DND-41 (cell line): ENCODE measurements at regions not wholly inside any gene's neighbourhood (a gene's known extent, or its start where the extent isn't known, plus 50 kb on each side); places are given as distances from the start of the nearest gene placed in this dataset.

Experiments
- ATAC-seq: fragments of 200-7000 bp; cut with Tn5 transposase; 3 replicates; pipeline ENCODE4 v1.9.1; 2021; ENCODE audit warnings: low read depth; ENCODE audit not compliant: insufficient read depth
- DNase-seq: peaks from one replicate; pipeline ENCODE4 v3.0.0-alpha.2; 2020
- H2AFZ ChIP-seq: 2 replicates; pipeline ENCODE4 v1.6.0; 2012; ENCODE audit warnings: low read depth, low read length
- H3K27ac ChIP-seq: 2 replicates; pipeline ENCODE4 v1.5.1; 2012; ENCODE audit warnings: low read length, inconsistent platforms
- H3K27me3 ChIP-seq: fragments of 200-600 bp; sonication (generic); 2 replicates; pipeline ENCODE4 v1.6.0; 2012; ENCODE audit warnings: low read length, mild to moderate bottlenecking, inconsistent platforms; ENCODE audit not compliant: insufficient read depth, poor library complexity
- H3K36me3 ChIP-seq: 2 replicates; pipeline ENCODE4 v1.5.1; 2012; ENCODE audit warnings: low read length, inconsistent platforms; ENCODE audit not compliant: insufficient read depth
- H3K4me1 ChIP-seq: 2 replicates; pipeline ENCODE4 v1.5.1; 2012; ENCODE audit warnings: mild to moderate bottlenecking, low read length; ENCODE audit not compliant: insufficient read depth
- H3K4me2 ChIP-seq: 2 replicates; pipeline ENCODE4 v1.6.0; 2012; ENCODE audit warnings: mild to moderate bottlenecking, moderate library complexity, low read length, inconsistent platforms; ENCODE audit not compliant: insufficient read depth
- H3K4me3 ChIP-seq, 2 experiments: fragments of 200-600 bp in 1 of 2; shearing (Covaris generic) in 1 of 2; 2 replicates each; pipeline ENCODE4 v1.5.1; 2012 to 2016; ENCODE audit warnings: inconsistent platforms in 2 of 2, low read length in 2 of 2, mild to moderate bottlenecking in 2 of 2, low read depth in 1 of 2, moderate library complexity in 1 of 2
- H3K79me2 ChIP-seq: 2 replicates; pipeline ENCODE4 v1.6.0; 2012; ENCODE audit warnings: low read length, inconsistent platforms; ENCODE audit not compliant: insufficient read depth
- H3K9ac ChIP-seq: 2 replicates; pipeline ENCODE4 v1.6.0; 2012; ENCODE audit warnings: low read depth, mild to moderate bottlenecking, inconsistent platforms, low read length, moderate library complexity
- H3K9me3 ChIP-seq: 2 replicates; pipeline ENCODE4 v1.5.1; 2012; ENCODE audit warnings: low read length, moderate library complexity, mild to moderate bottlenecking, inconsistent platforms; ENCODE audit not compliant: insufficient read depth, severe bottlenecking
- H4K20me1 ChIP-seq: 2 replicates; pipeline ENCODE4 v1.6.0; 2012; ENCODE audit warnings: low read length; ENCODE audit not compliant: insufficient read depth
- EZH2 ChIP-seq: IDR thresholded peaks from 3 replicates; pipeline ENCODE4 v1.6.1; 2012; ENCODE audit warnings: borderline replicate concordance, low read depth, mild to moderate bottlenecking, moderate library complexity, low read length, inconsistent platforms; ENCODE audit not compliant: severe bottlenecking
- TF ChIP-seq, protein P1 (sequence below): IDR thresholded peaks from 2 replicates; pipeline ENCODE4 v1.5.1; 2012; ENCODE audit warnings: borderline replicate concordance, low read length, moderate library complexity, mild to moderate bottlenecking; ENCODE audit not compliant: poor library complexity, severe bottlenecking; ENCODE audit errors: extremely low read depth

DNA sequence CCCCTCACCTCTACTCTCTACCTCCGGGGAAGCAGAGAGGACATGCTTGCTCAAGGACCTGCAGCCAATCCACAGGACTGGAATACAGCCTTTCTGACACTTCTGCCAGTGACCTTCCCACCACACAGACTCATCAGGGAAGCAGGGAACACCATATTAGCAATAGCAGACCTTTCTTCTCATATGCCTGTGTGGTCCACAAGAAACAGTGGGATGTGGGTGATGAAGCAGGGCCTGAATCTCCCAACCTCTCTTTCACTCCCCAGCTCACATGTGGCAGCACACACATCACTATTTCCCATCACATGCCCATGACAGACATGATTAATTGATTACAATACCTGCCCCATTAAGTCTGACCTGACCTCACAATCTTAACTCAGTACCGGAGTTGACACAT is 695.1 kb downstream of the MATN1 start:
- Histone ChIP-seq H3K27me3 (no peaks in the 10 kb centered on the region), H2AFZ (no peak overlapping the region), H3K36me3 (no peaks in the 10 kb centered on the region), H4K20me1 (no peaks in the 10 kb centered on the region), H3K4me1 (no peaks in the 10 kb centered on the region), H3K4me2 (no peak overlapping the region), H3K9me3 (no peaks in the 10 kb centered on the region), H3K9ac (no peak overlapping the region), H3K79me2 (no peaks in the 10 kb centered on the region), H3K4me3 (no peak overlapping the region), H3K27ac (no peak overlapping the region)
- no peak for ATAC-seq
- no peak for DNase-seq
- no peak for TF ChIP-seq EZH2
- TF ChIP-seq, protein P1, sequence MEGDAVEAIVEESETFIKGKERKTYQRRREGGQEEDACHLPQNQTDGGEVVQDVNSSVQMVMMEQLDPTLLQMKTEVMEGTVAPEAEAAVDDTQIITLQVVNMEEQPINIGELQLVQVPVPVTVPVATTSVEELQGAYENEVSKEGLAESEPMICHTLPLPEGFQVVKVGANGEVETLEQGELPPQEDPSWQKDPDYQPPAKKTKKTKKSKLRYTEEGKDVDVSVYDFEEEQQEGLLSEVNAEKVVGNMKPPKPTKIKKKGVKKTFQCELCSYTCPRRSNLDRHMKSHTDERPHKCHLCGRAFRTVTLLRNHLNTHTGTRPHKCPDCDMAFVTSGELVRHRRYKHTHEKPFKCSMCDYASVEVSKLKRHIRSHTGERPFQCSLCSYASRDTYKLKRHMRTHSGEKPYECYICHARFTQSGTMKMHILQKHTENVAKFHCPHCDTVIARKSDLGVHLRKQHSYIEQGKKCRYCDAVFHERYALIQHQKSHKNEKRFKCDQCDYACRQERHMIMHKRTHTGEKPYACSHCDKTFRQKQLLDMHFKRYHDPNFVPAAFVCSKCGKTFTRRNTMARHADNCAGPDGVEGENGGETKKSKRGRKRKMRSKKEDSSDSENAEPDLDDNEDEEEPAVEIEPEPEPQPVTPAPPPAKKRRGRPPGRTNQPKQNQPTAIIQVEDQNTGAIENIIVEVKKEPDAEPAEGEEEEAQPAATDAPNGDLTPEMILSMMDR, result no peak

DNA sequence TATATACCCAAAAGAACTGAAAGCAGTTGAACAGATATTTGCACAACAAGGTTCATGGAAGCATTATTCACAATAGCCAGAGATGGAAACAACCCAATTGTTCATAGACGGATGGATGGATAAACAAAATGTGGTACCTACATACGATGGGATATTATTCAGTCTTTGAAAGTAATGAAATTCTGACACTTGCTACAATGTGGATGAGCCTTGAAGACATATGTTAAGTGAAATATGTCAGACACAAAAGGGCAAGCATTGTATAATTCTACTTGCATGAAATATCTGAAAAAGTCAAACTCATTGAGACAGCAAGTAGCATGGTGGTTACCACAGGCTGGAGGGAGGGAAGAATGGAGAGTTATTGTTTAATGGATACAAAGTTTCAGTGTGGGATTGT is 696.1 kb downstream of the MATN1 start:
- H4K20me1 ChIP-seq, result no peaks in the 10 kb centered on the region
- H3K27ac ChIP-seq, result no peak overlapping the region
- H3K4me2 ChIP-seq, result no peak overlapping the region
- H3K4me3 ChIP-seq, result no peak overlapping the region
- no peak for DNase-seq
- no peak overlapping the region for H3K9ac ChIP-seq
- H3K79me2 ChIP-seq, result no peaks in the 10 kb centered on the region
- no peaks in the 10 kb centered on the region for H3K27me3 ChIP-seq
- no peak overlapping the region for H2AFZ ChIP-seq
- no peaks in the 10 kb centered on the region for H3K36me3 ChIP-seq
- no peaks in the 10 kb centered on the region for H3K4me1 ChIP-seq
- ATAC-seq, result no peak
- no peak for TF ChIP-seq EZH2
- TF ChIP-seq, protein P1, result no peak
- H3K9me3 ChIP-seq, result no peaks in the 10 kb centered on the region

DNA sequence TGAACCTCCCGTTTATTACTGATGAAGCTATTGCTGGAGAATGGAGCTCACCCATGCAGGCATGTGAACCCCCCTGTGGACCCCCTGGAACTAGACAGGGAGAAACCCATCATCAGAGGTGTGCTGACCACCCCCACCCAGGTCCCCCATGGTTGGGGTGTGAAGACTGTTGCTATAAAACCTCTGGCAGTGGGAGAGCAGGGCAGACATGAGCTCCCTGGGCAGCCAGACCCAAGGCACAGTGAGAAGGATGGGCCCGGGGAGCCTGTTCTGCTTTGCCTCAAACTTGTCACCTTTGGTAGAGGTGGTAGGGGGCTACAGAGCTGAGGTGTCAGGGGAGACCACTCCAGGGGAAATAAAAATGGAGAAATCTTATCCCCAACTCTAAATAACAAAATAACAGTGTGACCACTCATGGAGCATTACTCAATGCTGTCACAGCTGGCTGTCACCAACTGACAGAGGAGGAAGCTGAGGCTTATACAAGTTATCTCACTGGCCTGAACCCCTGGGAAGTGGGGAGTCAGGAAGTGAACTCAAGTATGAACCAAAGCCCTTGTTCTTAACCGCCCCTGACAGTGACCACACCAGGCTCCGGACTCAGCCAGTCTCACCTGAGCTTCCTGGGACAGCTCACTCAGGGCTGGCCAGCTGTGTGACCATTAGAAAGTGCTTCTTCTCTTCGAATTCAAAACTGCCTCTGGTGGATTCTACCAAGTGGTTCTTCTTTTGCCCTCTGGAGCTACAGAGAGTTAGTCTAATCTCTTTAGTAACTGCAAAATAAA is 698.8 kb downstream of the MATN1 start:
- Histone ChIP-seq H3K36me3 (no peaks in the 10 kb centered on the region), H3K4me1 (no peaks in the 10 kb centered on the region), H3K27me3 (no peaks in the 10 kb centered on the region), H3K27ac (no peak overlapping the region), H3K9me3 (no peaks in the 10 kb centered on the region), H3K9ac (no peak overlapping the region), H4K20me1 (no peaks in the 10 kb centered on the region), H2AFZ (no peak overlapping the region), H3K4me3 (no peak overlapping the region), H3K4me2 (no peak overlapping the region), H3K79me2 (no peaks in the 10 kb centered on the region)
- ATAC-seq (no peak), DNase-seq (no peak)
- TF ChIP-seq, protein P1, result no peak
- TF ChIP-seq EZH2, result no peak
